Kidney capillary endothelial cell (primary cell): ENCODE measurements at regions not wholly inside any gene's neighbourhood (a gene's known extent, or its start where the extent isn't known, plus 50 kb on each side); places are given as distances from the start of the nearest gene placed in this dataset.
"Not testable (repeated sequence)": the region's sequence is repeated elsewhere in the genome, so short reads cannot be mapped to it uniquely, and the experiment has no call there.

Experiments used
- DNase-seq: peaks from one replicate; pipeline ENCODE4 v3.0.0-alpha.2; 2018; ENCODE audit warnings: low spot score

GRCh38 chr12:66733321-66733720 is 54.4 kb upstream of the GRIP1 start:
- no peak for DNase-seq

DNA sequence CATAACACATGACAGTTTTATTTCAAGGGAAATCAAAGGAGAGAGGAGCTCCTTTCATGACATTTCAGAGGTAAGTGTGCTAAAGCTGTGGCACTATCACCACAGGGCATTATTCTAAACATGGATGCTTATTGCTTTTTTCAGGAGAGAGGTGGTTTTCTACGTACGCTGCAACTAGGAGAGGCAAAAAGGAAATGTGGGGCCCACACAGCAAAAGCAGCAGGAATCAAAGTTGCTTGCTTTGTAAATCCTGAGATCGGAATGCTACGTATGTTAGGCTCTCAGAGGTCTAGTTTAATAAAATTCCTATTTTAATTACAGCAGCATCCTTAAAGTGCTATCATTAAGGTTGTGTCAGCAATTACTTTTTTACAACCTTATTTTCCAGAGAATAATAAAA is 55.0 kb upstream of the GRIP1 start:
- DNase-seq = no peak

DNA sequence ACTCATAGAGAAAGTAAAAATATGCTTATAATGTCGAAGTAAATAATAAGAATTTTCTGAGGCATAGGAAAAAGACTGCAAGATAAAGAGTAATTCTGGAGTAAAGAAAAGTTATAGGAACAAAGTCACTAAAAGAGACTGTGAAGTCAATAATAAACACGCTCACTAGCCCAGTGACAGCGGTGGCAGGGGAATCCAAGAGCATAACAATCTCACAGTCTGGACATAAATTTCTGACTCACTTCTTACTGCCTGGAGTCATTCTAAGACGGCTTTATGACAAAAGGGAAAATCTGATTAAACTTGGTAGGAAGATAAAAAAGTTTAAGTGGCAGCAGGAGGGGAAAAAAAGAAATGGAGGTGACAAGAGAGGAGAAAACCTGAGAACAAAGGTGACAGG is 56.4 kb upstream of the GRIP1 start:
- no peak for DNase-seq

GRCh38 chr12:66736931-66737330 is 58.1 kb upstream of the GRIP1 start:
- no peak for DNase-seq

DNA sequence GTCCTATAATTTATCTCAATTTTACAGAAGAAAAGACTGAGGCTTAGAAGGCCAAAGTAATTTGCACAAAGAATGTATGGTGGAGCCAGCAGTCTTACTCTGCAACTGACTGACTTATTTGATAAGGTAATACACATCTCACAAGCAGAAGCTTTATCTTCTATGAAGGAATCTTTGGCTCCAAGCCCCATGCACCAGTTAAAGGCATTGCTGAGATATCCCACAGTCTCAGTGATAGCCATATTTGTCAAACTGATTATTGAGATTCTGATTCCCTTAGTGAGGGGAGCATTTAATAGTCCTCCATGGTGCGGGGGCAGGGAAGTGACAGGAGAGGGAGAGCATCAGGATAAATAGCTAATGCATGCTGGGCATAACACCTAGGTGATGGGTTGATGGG is 60.4 kb upstream of the GRIP1 start:
- DNase-seq = no peak

GRCh38 chr12:66739940-66740651 is 61.2 kb upstream of the GRIP1 start:
- no peak for DNase-seq

DNA sequence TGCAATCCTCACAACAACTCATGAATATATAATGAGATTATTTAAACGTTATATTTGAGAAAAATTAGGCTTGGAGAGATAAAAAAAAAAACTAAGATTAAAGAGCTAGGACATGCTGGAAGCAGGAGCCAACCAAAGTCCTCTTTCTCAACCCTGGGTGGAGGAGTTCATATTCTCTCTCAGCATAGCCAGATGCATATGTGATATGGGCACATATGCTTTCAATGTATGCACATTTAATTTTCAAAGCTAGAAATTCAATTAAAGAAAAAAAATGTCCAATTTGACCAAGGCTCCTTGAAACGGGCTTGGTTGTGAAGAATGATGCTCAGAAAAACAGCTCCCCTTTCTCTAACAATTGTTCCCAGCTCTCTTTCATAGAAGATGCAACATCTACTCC is 61.9 kb upstream of the GRIP1 start:
- DNase-seq = no peak

- DNase-seq = no peak
Observed at GRCh38 chr12:66741919-66742318, 63.0 kb upstream of the GRIP1 start.

DNA sequence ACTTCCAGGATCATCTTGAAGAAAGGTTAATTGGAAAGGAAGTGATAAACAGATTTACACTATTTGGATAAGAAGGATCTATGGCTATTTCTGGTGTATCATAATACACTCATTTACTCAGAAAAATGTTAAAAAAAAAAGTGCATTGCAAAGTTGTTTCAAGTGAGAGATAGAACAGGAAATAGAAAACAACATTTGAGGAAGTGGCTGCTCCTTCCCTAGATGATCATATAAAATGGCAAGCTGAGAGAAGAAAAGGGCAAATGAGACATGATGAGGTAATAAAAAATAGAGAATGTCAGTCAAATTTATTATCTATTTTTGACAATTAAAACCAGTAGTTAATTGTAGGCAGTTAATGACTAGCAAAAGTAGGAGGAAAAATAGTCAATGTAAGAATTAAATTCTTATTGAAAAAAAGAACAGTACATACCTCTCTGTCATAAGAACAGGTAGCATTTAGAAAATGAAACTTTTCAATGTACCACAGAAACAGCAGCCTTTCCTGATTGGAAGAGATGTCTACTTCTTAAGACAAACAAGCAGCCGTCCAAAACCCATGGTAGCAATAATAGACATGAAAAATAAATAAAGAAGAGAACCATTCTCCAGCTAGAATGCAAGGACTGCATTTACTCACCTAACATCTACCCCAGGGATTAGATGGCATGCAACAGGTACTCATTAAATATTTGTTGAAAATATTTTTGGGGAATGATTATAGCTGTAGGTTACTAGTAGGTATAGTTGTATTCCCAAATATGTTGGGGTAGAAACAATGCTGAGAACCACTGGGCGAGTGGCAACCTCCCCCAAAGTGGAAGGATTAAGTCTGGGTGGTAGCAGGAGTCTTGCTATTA is 63.9 kb upstream of the GRIP1 start:
- no peak for DNase-seq

- DNase-seq = no peak
Observed at GRCh38 chr12:66744461-66744860, 65.6 kb upstream of the GRIP1 start.

DNA sequence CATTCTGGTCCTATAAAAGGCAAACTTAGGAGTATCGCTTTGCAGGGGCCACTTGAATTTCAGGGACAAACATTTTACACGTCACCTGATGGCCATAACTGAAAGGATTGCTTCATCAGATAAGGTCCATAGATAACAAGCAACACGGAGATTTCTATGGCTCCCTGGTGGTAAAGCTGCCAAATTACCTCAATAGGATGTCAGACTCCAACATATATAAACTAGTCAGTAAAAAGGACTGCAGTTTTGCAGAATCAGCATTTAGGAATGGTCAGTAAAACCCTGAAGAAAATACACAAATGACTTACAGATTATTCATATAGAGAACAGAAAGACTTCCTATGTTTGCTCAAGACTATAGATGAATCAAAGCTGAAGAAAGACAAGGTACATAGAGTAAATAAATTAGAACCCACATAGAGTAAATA is 66.1 kb upstream of the GRIP1 start:
- no peak for DNase-seq

GRCh38 chr12:66746489-66747201 is 67.8 kb upstream of the GRIP1 start:
- no peak for DNase-seq

DNA sequence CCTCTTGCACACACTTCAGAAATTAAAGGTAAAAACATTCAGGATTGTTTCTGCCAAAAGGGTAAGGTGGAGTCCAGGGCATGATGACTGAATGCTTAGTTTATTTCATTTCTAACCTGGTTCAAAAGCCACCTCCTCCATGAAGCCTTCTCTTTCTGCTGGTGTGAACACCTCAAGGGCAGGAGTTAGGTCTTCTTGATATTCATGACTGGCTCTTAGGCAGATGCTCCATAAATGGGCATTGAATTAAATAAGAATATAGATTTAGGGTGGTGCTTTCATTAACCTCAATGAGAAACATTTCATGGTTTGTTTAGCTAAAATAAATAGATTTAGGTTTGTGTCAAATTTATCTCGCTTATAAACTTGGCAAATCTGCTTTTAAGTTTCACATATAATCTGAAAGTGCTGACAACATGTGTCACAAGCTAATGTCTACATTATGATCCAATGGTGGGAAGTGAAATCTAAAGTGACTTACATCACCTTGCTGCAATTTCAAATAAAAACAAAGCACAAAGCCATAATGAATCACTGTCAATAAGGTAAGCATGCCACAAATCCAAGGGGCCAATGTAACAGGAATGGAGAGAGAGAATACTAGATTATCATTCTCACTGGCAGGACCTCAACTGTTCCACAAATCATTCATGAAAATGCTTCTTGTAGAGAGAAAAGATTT is 72.7 kb upstream of the GRIP1 start:
- no peak for DNase-seq

- DNase-seq = no peak
Observed at GRCh38 chr12:66753810-66754209, 74.9 kb upstream of the GRIP1 start.

DNA sequence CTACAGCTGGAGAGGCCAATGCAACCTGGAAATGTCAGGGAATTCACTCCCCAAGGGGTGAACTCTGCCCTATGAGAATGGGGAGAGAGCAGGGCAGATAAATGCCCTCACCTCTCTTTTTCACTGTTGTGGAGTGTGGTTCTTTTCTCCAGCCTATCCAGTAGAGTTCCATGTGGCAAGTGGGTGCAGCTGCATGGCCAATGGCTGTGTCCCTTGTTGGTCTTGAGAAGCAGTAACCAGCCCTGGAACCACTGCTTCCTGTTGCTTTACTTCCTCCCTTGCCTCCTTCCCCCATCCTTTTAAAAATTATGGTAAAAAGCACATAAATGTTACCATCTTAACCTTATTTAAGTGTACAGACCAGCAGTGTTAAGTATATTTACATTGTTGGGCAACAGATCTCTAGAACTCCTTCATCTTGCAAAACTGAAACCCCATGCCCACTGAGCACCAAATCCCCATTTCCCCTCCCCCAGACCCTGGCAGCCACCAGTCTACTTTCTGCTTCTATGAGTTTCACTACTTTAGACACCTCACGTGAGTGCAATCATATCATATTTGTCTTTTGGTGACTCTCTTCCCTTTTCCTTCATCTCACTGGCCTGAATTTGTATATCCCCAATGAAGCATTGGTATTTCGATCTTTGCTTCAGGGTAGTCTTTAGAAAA is 77.0 kb upstream of the GRIP1 start:
- no peak for DNase-seq

- no peak for DNase-seq
Observed at GRCh38 chr12:66756631-66757030, 77.8 kb upstream of the GRIP1 start.

- not testable (repeated sequence) for DNase-seq
Observed at GRCh38 chr12:66760122-66760521, 81.2 kb upstream of the GRIP1 start.

GRCh38 chr12:66763467-66763866 is 84.6 kb upstream of the GRIP1 start:
- no peak for DNase-seq

- no peak for DNase-seq
Observed at GRCh38 chr12:66765204-66765603, 86.3 kb upstream of the GRIP1 start.

DNA sequence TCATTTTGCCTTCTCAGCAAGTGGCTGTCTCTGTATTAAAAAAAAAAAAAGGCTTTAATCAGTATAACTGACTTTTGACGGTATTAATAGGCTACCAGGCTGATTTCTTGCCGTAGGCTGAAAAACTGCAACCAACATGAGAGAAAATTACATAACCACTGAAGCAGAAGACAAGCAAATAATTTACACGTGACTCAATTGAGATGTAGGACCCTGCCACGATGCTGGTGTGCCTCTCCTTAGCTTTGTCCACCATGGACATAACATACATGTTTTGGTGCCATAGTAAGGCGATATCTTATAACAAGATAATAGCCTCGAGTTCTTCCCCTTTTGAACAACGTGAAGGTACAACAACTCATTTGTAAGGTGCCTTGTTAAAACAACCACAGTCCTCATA is 88.7 kb upstream of the GRIP1 start:
- DNase-seq = no peak

DNA sequence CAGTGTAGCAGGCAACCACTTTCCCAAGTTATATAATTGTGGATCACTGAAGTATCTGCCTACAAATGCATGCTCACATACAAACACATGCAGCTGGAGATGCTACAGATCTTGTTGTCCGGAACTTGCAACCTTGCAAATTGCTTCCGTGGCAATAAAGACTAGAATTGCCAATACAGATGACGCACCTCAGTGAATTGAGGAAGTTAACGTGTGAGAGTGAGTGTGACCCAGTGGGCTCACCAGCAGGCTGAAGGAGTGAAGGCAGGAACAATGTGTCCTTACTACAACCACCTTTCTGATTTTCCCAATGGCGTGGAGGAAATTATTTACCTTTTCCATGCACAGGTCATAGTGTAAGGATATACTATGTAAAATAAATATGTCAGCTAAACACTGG is 89.4 kb upstream of the GRIP1 start:
- DNase-seq = no peak

GRCh38 chr12:66774929-66775328 is 96.1 kb upstream of the GRIP1 start:
- DNase-seq = no peak
